ENCODE measurements at regions not wholly inside any gene's neighbourhood (a gene's known extent, or its start where the extent isn't known, plus 50 kb on each side); places are given as distances from the start of the nearest gene placed in this dataset.

DNA sequence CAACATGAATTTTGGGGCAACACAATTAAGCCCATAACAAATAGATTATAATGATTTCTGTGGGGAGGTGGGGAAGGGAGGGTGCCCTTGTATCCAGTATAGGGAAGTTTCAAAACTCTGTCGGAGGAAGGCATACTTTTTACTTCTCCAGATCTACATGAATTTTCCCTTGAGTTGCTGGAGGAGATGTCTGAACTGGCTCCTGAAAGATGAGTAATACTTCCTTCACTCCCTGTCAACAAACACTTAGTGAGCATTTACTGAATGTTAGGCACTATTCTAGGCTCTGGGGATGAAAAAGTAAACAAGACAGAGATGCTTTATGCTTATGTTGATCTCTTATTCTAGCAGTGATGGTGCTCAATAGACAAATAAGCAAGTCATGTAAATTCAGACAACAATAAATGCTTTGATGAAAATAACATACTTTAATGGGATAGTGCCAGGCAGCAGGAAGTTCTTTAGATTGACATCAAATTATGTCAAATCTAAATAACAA, 197.9 kb upstream of the ANKH start:
- Histone ChIP-seq H3K9me3 (ENCODE audit: insufficient read depth, low read depth, low read length) (no peaks in the 10 kb centered on the region), H3K4me3 (ENCODE audit: insufficient read depth, low read depth, low read length) (no peak overlapping the region), H4K20me1 (ENCODE audit: insufficient read depth, low read length) (no peaks in the 10 kb centered on the region), H3K9ac (ENCODE audit: low read length) (no peak overlapping the region), H2AFZ (ENCODE audit: low read depth, low read length) (no peak overlapping the region), H3K27ac (ENCODE audit: low read depth, low read length) (no peak overlapping the region), H3K4me2 (ENCODE audit: low read length) (no peak overlapping the region), H3K4me1 (ENCODE audit: insufficient read depth, low read length) (no peaks in the 10 kb centered on the region), H3K79me2 (ENCODE audit: insufficient read depth, low read length) (no peaks in the 10 kb centered on the region), H3K27me3 (ENCODE audit: insufficient read depth, low read length) (peaks cover 2% of the 10 kb centered on the region), H3K36me3 (ENCODE audit: insufficient read depth, low read length) (no peaks in the 10 kb centered on the region)
- no peak overlapping the region for H3K27ac Mint-ChIP-seq (ENCODE audit: unreplicated experiment)
- no peak overlapping the region for H3K4me3 Mint-ChIP-seq (ENCODE audit: unreplicated experiment)
- H3K4me1 Mint-ChIP-seq (ENCODE audit: low read depth, unreplicated experiment): peaks cover 10% of the 10 kb centered on the region
- no peak for TF ChIP-seq EZH2 (IDR thresholded peaks at IDR 0.05; ENCODE audit: insufficient read depth, low read length)
- TF ChIP-seq, protein P1, sequence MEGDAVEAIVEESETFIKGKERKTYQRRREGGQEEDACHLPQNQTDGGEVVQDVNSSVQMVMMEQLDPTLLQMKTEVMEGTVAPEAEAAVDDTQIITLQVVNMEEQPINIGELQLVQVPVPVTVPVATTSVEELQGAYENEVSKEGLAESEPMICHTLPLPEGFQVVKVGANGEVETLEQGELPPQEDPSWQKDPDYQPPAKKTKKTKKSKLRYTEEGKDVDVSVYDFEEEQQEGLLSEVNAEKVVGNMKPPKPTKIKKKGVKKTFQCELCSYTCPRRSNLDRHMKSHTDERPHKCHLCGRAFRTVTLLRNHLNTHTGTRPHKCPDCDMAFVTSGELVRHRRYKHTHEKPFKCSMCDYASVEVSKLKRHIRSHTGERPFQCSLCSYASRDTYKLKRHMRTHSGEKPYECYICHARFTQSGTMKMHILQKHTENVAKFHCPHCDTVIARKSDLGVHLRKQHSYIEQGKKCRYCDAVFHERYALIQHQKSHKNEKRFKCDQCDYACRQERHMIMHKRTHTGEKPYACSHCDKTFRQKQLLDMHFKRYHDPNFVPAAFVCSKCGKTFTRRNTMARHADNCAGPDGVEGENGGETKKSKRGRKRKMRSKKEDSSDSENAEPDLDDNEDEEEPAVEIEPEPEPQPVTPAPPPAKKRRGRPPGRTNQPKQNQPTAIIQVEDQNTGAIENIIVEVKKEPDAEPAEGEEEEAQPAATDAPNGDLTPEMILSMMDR (IDR thresholded peaks at IDR 0.05; ENCODE audit: insufficient read depth, low read depth, low read length): no peak
- H3K9me3 Mint-ChIP-seq (ENCODE audit: unreplicated experiment): peaks cover 2% of the 10 kb centered on the region
- H3K36me3 Mint-ChIP-seq (ENCODE audit: low read depth, unreplicated experiment): no peaks in the 10 kb centered on the region
- FAIRE-seq: no peak
- H3K27me3 Mint-ChIP-seq (ENCODE audit: low read depth, unreplicated experiment): no peaks in the 10 kb centered on the region
- no peak for DNase-seq (ENCODE audit: low read depth)

DNA sequence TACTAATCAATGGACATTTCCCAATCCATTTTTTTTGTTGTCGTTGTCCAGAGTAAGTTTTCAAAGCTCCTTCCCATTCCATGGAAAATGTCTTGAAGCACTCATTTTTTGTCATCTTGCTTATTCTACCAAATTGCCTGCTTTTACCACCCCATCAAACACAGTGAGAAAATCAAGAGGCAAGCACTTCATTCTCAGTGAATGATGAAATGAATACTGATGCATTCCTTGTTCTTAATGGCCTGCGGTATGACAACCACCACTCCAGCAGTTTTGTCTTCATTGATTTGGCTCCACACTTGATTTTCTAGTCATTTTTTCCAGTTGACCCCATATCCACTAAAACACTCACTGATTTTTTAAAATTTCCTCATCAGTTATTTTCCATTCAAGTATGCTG, 193.5 kb upstream of the ANKH start:
- no peak overlapping the region for H3K27ac ChIP-seq (ENCODE audit: low read depth, low read length)
- H3K36me3 Mint-ChIP-seq (ENCODE audit: low read depth, unreplicated experiment): no peaks in the 10 kb centered on the region
- peaks cover 6% of the 10 kb centered on the region for H3K4me1 Mint-ChIP-seq (ENCODE audit: low read depth, unreplicated experiment)
- no peaks in the 10 kb centered on the region for H4K20me1 ChIP-seq (ENCODE audit: insufficient read depth, low read length)
- TF ChIP-seq, protein P1 (IDR thresholded peaks at IDR 0.05; ENCODE audit: insufficient read depth, low read depth, low read length): no peak
- TF ChIP-seq EZH2 (IDR thresholded peaks at IDR 0.05; ENCODE audit: insufficient read depth, low read length): no peak
- H3K27me3 ChIP-seq (ENCODE audit: insufficient read depth, low read length): no peaks in the 10 kb centered on the region
- DNase-seq (ENCODE audit: low read depth) (no peak), FAIRE-seq (no peak)
- H3K79me2 ChIP-seq (ENCODE audit: insufficient read depth, low read length): no peaks in the 10 kb centered on the region
- no peak overlapping the region for H2AFZ ChIP-seq (ENCODE audit: low read depth, low read length)
- no peak overlapping the region for H3K4me3 Mint-ChIP-seq (ENCODE audit: unreplicated experiment)
- no peak overlapping the region for H3K4me2 ChIP-seq (ENCODE audit: low read length)
- H3K4me3 ChIP-seq (ENCODE audit: insufficient read depth, low read depth, low read length): no peak overlapping the region
- H3K9me3 ChIP-seq (ENCODE audit: insufficient read depth, low read depth, low read length): no peaks in the 10 kb centered on the region
- peaks cover 7% of the 10 kb centered on the region for H3K9me3 Mint-ChIP-seq (ENCODE audit: unreplicated experiment)
- H3K27ac Mint-ChIP-seq (ENCODE audit: unreplicated experiment): no peak overlapping the region
- H3K36me3 ChIP-seq (ENCODE audit: insufficient read depth, low read length): no peaks in the 10 kb centered on the region
- no peaks in the 10 kb centered on the region for H3K4me1 ChIP-seq (ENCODE audit: insufficient read depth, low read length)
- H3K9ac ChIP-seq (ENCODE audit: low read length): no peak overlapping the region
- H3K27me3 Mint-ChIP-seq (ENCODE audit: low read depth, unreplicated experiment): no peaks in the 10 kb centered on the region

DNA sequence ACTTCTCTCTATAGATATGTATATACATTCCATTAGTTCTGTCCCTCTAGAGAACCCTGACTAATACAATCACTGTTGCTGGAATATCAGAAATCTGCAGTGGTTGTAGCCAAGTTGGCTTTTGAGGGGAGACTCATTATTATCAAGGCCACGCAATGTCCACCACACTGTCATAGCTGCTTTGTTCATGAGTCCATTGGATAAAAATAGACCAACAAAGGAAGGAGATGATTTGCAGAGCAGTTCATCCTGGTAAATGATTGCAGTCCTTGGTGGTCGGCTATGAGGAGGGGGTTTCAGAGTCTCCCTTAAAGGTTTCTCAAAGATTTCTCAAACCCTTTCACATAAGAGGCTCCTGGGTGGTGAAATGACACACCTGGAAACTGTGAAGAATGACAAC, 192.8 kb upstream of the ANKH start:
- no peak for FAIRE-seq
- Mint-ChIP-seq H3K27ac (ENCODE audit: unreplicated experiment) (no peak overlapping the region), H3K36me3 (ENCODE audit: low read depth, unreplicated experiment) (no peaks in the 10 kb centered on the region)

More for the DNA sequence above, 192.8 kb upstream of the ANKH start:
- TF ChIP-seq, protein P1 (IDR thresholded peaks at IDR 0.05; ENCODE audit: insufficient read depth, low read depth, low read length): no peak
- TF ChIP-seq EZH2 (IDR thresholded peaks at IDR 0.05; ENCODE audit: insufficient read depth, low read length): no peak
- Mint-ChIP-seq H3K27me3 (ENCODE audit: low read depth, unreplicated experiment) (no peaks in the 10 kb centered on the region), H3K4me3 (ENCODE audit: unreplicated experiment) (no peak overlapping the region), H3K4me1 (ENCODE audit: low read depth, unreplicated experiment) (peaks cover 2% of the 10 kb centered on the region), H3K9me3 (ENCODE audit: unreplicated experiment) (peaks cover 7% of the 10 kb centered on the region)
- Histone ChIP-seq H3K36me3 (ENCODE audit: insufficient read depth, low read length) (no peaks in the 10 kb centered on the region), H3K4me2 (ENCODE audit: low read length) (no peak overlapping the region), H3K79me2 (ENCODE audit: insufficient read depth, low read length) (no peaks in the 10 kb centered on the region), H3K4me3 (ENCODE audit: insufficient read depth, low read depth, low read length) (no peak overlapping the region), H4K20me1 (ENCODE audit: insufficient read depth, low read length) (no peaks in the 10 kb centered on the region), H3K27me3 (ENCODE audit: insufficient read depth, low read length) (no peaks in the 10 kb centered on the region), H3K9ac (ENCODE audit: low read length) (no peak overlapping the region), H3K9me3 (ENCODE audit: insufficient read depth, low read depth, low read length) (no peaks in the 10 kb centered on the region), H2AFZ (ENCODE audit: low read depth, low read length) (no peak overlapping the region), H3K4me1 (ENCODE audit: insufficient read depth, low read length) (no peaks in the 10 kb centered on the region), H3K27ac (ENCODE audit: low read depth, low read length) (no peak overlapping the region)
- DNase-seq (ENCODE audit: low read depth): no peak

Measured in astrocyte (in vitro differentiated cells and primary cell).